HG02588 (cell line): ENCODE measurements at regions not wholly inside any gene's neighbourhood (a gene's known extent, or its start where the extent isn't known, plus 50 kb on each side); places are given as distances from the start of the nearest gene placed in this dataset.

ENCODE experiments used
- ATAC-seq: cut with Tn5 transposase; IDR thresholded peaks from one replicate; pipeline ENCODE4 v1.9.1; 2021; ENCODE audit warnings: mild to moderate bottlenecking, moderate library complexity; ENCODE audit not compliant: unreplicated experiment

- ATAC-seq = no peak
Observed at GRCh38 chr11:107151579-107151978, 133.3 kb upstream of the GUCY1A2 start.

GRCh38 chr11:107151158-107151557, 132.9 kb upstream of the GUCY1A2 start:
- ATAC-seq = no peak

- no peak for ATAC-seq
Observed at GRCh38 chr11:107140983-107141382, 122.7 kb upstream of the GUCY1A2 start.

GRCh38 chr11:107139396-107139795, 121.1 kb upstream of the GUCY1A2 start:
- ATAC-seq = no peak

GRCh38 chr11:107136892-107137291, 118.6 kb upstream of the GUCY1A2 start:
- ATAC-seq = no peak

- ATAC-seq = no peak
Observed at GRCh38 chr11:107131756-107132155, 113.5 kb upstream of the GUCY1A2 start.

GRCh38 chr11:107123022-107123421, 104.7 kb upstream of the GUCY1A2 start:
- ATAC-seq = no peak

- ATAC-seq = no peak
Observed at GRCh38 chr11:107118025-107118720, 99.9 kb upstream of the GUCY1A2 start.

- no peak for ATAC-seq
Observed at GRCh38 chr11:107116358-107116757, 98.1 kb upstream of the GUCY1A2 start.

- no peak for ATAC-seq
Observed at GRCh38 chr11:107102692-107103477, 84.6 kb upstream of the GUCY1A2 start.

GRCh38 chr11:107092667-107093066, 74.4 kb upstream of the GUCY1A2 start:
- ATAC-seq = no peak

GRCh38 chr11:107078375-107078774, 60.1 kb upstream of the GUCY1A2 start:
- ATAC-seq = no peak

GRCh38 chr11:107076832-107077231, 58.6 kb upstream of the GUCY1A2 start:
- no peak for ATAC-seq

- no peak for ATAC-seq
Observed at GRCh38 chr11:107071129-107071528, 52.9 kb upstream of the GUCY1A2 start.
